HUES6 (cell line): ENCODE measurements at regions not wholly inside any gene's neighbourhood (a gene's known extent, or its start where the extent isn't known, plus 50 kb on each side); places are given as distances from the start of the nearest gene placed in this dataset.
"Not testable (repeated sequence)": the region's sequence is repeated elsewhere in the genome, so short reads cannot be mapped to it uniquely, and the experiment has no call there.

ENCODE experiments used
- H3K27ac ChIP-seq: 2 replicates; pipeline ENCODE4 v1.7.0; 2013; ENCODE audit warnings: low read depth, mild to moderate bottlenecking, low read length, inconsistent platforms
- H3K27me3 ChIP-seq: 2 replicates; pipeline ENCODE4 v1.6.1; 2013; ENCODE audit warnings: low read length; ENCODE audit not compliant: control insufficient read depth, insufficient read depth
- H3K36me3 ChIP-seq: 2 replicates; pipeline ENCODE4 v1.6.1; 2013; ENCODE audit warnings: low read length; ENCODE audit not compliant: control insufficient read depth, insufficient read depth
- H3K4me1 ChIP-seq: 2 replicates; pipeline ENCODE4 v1.6.1; 2013; ENCODE audit warnings: low read length; ENCODE audit not compliant: control insufficient read depth, insufficient read depth
- H3K4me3 ChIP-seq: 2 replicates; pipeline ENCODE4 v1.5.1; 2013; ENCODE audit warnings: low read depth, low read length
- H3K9ac ChIP-seq: one replicate; pipeline ENCODE4 v1.6.1; 2013; ENCODE audit warnings: mild to moderate bottlenecking, low read length
- H3K9me3 ChIP-seq: 2 replicates; pipeline ENCODE4 v1.6.1; 2013; ENCODE audit warnings: low read depth, low read length; ENCODE audit not compliant: control insufficient read depth, insufficient read depth

DNA sequence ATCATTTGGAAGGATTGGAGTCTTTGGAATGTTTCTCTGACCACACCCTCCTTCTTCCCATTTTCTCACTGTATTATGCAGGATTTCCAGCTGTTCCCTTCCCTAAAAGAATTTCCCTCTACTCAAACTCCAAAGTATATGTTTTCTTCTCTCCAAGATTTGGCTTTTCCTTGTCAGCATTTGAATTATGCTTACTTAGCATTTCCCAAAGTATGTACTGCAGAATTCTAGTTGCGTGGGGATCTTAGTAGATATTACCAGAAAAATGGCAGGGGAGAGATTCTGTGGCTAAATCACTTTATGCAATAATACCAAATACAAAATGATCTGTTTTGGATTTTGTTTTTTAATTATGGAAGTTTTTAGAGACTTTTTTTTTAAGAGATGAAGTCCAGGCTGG is 142.3 kb downstream of the OR4C45 start:
- Histone ChIP-seq H3K36me3 (no peaks in the 10 kb centered on the region), H3K9me3 (peaks cover 37% of the 10 kb centered on the region; the same call in 1 of the 2 replicates), H3K4me3 (no peak overlapping the region), H3K4me1 (no peaks in the 10 kb centered on the region), H3K9ac (no peak overlapping the region), H3K27me3 (no peaks in the 10 kb centered on the region), H3K27ac (no peak overlapping the region)

DNA sequence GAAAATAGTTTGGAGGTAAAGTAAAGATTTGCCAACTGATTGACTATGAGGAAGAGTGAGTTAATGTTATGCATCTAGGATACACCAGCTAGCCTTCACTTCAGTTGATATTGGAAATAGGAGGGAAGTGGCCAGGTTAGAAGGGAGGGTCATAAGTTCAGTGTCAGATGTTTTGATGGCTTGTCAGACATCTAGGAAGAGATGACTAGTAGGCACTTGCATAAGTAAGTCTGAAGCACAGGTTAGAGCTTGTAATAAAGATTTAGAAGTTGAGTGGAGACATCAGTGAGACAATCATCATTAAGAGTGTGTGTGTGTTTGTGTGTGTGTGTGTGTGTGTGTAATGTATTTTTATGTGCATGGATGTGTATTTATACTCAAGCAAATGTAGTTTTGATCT is 146.1 kb downstream of the OR4C45 start:
- Histone ChIP-seq H3K4me3 (no peak overlapping the region), H3K9me3 (peaks cover 44% of the 10 kb centered on the region; the same call in 1 of the 2 replicates), H3K9ac (no peak overlapping the region)

DNA sequence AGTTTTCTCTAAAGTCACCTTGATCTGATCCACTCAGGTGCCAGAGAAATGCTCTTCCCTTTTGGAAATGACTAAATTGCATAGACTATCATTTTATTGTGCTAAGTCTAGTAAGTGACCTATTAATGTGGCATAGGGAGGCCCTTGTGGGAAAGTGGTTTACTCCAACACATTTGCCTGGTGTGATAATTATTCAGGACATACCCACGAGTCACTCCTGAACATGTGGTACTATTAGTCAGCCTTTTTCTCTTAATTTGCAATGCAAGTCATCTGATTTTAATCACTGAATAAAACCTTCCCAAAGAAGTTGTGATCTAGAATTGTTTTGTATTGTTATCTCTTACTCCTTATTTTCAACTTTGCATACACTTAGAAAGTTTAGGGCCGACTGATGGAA is 148.7 kb downstream of the OR4C45 start:
- H3K9me3 ChIP-seq, result peaks cover 37% of the 10 kb centered on the region; the same call in 1 of the 2 replicates
- no peak overlapping the region for H3K27ac ChIP-seq
- H3K9ac ChIP-seq, result no peak overlapping the region
- no peak overlapping the region for H3K4me3 ChIP-seq
- H3K4me1 ChIP-seq, result no peaks in the 10 kb centered on the region
- H3K36me3 ChIP-seq, result no peaks in the 10 kb centered on the region
- H3K27me3 ChIP-seq, result no peaks in the 10 kb centered on the region

More for the DNA sequence above, 146.1 kb downstream of the OR4C45 start:
- H3K4me1 ChIP-seq, result no peaks in the 10 kb centered on the region
- H3K27ac ChIP-seq, result no peak overlapping the region
- H3K27me3 ChIP-seq, result no peaks in the 10 kb centered on the region
- no peaks in the 10 kb centered on the region for H3K36me3 ChIP-seq

DNA sequence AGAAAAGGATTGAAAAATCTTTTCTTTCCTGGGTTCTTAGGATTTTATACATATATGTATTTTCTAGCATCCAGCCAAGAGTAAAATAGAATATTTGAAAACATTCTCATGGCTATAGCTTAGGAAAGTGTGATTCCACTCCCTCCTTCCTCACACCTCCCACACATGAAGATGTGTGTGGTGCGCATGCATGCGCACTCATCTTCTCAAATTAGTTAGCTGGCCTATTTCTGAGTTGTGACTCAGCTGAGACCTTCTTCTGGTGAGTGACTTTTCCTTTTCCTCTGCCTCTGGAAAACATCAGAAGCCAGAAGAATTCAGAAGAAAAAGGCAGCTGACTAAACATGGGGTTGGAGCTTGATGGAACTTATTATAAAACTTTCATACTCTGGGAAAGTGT is 149.8 kb downstream of the OR4C45 start:
- Histone ChIP-seq H3K9me3 (peaks cover 44% of the 10 kb centered on the region; the same call in 1 of the 2 replicates), H3K9ac (no peak overlapping the region), H3K27ac (no peak overlapping the region), H3K4me1 (no peaks in the 10 kb centered on the region), H3K27me3 (no peaks in the 10 kb centered on the region), H3K36me3 (no peaks in the 10 kb centered on the region), H3K4me3 (no peak overlapping the region)

DNA sequence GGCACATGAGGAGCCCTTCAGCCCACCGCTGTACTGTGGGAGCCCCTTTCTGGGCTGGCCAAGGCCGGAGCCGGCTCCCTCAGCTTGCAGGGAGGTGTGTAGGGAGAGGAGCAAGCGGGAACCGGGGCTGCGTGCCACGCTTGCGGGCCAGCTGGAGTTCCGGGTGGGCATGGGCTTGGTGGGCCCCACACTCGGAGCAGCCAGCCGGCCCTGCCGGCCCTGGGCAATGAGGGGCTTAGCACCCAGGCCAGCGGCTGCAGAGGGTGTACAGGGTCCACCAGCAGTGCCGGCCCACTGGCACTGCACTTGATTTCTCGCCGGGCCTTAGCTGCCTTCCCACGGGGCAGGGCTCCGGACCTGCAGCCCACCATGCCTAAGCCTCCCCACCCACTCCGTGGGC is 150.5 kb downstream of the OR4C45 start:
- peaks cover 45% of the 10 kb centered on the region; the same call in 1 of the 2 replicates for H3K9me3 ChIP-seq
- not testable (repeated sequence) for H3K4me1 ChIP-seq, H3K36me3 ChIP-seq

DNA sequence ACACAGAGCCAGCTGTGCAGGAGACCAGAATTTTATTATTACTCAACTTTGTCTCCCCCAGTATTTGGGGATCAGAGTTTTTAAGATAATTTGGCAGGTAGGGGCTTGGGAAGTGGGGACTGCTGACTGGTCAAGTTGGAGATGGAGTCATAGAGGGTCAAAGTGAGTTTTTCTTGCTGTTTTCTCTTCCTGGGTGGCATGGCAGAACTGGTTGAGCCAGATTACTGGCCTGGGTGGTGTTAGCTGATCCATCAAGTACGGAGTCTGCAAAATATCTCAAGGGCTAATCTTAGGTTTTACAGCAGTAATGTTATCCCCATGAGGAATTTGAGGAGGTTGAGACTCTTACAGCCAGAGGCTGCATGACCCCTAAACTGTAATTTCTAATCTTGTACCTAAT is 153.5 kb downstream of the OR4C45 start:
- no peak overlapping the region for H3K27ac ChIP-seq
- H3K9ac ChIP-seq, result no peak overlapping the region

More for the DNA sequence above, 150.5 kb downstream of the OR4C45 start:
- not testable (repeated sequence) for H3K4me3 ChIP-seq, H3K27me3 ChIP-seq, H3K9ac ChIP-seq, H3K27ac ChIP-seq

DNA sequence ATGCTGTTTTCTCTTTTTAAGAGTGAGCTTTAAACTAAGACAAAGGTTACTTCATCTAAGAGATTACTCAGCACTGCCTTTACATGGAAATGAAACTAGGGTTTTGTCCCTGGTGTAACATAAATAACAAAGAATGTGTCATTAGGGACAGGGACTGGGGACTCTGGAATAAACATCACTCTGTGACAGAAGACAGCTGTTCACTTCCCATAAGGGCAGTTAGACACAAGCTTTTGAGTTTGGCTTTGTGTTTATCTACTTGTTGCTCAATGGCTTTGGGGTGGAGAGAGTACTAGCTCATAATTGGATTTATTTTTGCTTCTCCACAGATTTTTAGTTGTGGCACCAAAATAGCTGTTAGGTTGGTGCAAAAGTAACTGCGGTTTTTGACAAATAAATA is 154.5 kb downstream of the OR4C45 start:
- Histone ChIP-seq H3K9ac (no peak overlapping the region), H3K4me3 (no peak overlapping the region), H3K27me3 (no peaks in the 10 kb centered on the region; the same call in 1 of the 2 replicates), H3K36me3 (no peaks in the 10 kb centered on the region), H3K27ac (no peak overlapping the region), H3K4me1 (no peaks in the 10 kb centered on the region), H3K9me3 (peaks cover 35% of the 10 kb centered on the region; the same call in 1 of the 2 replicates)

More for the DNA sequence above, 153.5 kb downstream of the OR4C45 start:
- H3K4me3 ChIP-seq, result no peak overlapping the region
- H3K36me3 ChIP-seq, result no peaks in the 10 kb centered on the region
- peaks cover 41% of the 10 kb centered on the region; the same call in 1 of the 2 replicates for H3K9me3 ChIP-seq
- no peaks in the 10 kb centered on the region; the same call in 1 of the 2 replicates for H3K27me3 ChIP-seq
- H3K4me1 ChIP-seq, result no peaks in the 10 kb centered on the region

DNA sequence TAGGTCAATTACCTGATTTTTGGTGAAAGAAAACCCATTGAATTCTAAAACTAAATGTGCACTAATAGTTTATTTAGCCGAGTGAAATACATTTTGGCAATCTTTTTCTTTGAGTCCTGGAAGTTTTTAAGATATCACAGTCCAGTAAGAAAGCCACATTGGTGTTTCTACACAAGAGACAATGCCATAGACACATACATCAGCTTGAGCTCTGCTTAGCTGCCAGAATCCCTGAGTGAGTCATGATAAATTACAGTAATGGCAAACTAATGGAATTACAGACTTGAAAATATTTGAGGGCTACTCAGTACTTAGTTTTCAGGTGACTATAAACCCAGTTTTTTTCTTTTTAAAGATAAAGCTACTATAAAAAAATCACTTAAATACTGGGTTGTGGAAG is 155.4 kb downstream of the OR4C45 start:
- H3K4me1 ChIP-seq, result no peaks in the 10 kb centered on the region
- H3K27ac ChIP-seq, result no peak overlapping the region
- no peak overlapping the region for H3K9ac ChIP-seq
- H3K9me3 ChIP-seq, result peaks cover 38% of the 10 kb centered on the region; the same call in 1 of the 2 replicates
- H3K36me3 ChIP-seq, result no peaks in the 10 kb centered on the region
- no peak overlapping the region for H3K4me3 ChIP-seq
- no peaks in the 10 kb centered on the region; the same call in 1 of the 2 replicates for H3K27me3 ChIP-seq

DNA sequence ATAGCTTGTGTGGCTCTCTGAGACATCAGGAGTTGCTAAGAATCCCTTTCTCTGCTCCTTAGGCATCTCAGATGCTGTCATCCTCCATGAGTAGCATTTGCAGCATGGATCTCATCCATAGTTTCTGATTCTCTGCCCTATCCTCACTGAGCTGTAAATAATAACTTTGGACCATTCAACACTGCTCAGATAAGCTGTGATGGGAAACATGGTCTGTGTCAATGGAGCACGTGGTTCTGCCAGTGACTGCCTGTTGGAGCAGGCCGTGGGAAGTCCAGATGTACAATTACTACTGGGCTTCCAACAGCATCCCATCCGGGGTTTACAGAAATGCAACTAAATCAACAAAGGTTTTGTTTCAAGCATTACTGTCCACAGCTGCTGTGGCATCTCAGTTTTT is 160.1 kb downstream of the OR4C45 start:
- H3K9me3 ChIP-seq, result peaks cover 21% of the 10 kb centered on the region; the same call in 1 of the 2 replicates
- H3K27me3 ChIP-seq, result no peaks in the 10 kb centered on the region; the same call in 1 of the 2 replicates
- H3K9ac ChIP-seq, result no peak overlapping the region
- H3K36me3 ChIP-seq, result no peaks in the 10 kb centered on the region
- H3K27ac ChIP-seq, result no peak overlapping the region
- no peaks in the 10 kb centered on the region for H3K4me1 ChIP-seq
- H3K4me3 ChIP-seq, result no peak overlapping the region

DNA sequence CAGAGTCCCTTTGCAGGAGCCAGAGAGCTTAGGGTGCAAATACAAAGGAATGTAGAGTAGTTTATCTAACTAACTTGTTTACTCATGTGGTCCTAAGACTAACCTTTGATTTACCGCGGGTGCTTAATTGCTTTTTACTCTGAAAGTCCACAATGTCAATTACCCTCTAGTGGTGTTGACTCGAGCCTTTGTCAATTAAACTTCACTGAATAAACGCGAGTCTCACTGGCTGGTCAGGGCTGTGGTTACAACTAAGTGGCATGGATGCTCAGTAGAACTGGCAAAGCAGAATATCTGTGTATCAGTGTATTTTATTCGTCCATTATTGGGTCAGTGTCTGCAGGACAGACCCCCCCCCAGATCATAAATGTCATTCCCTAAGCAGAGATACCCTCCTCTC is 181.7 kb downstream of the OR4C45 start:
- H3K27ac ChIP-seq, result no peak overlapping the region
- no peaks in the 10 kb centered on the region for H3K36me3 ChIP-seq
- H3K27me3 ChIP-seq, result no peaks in the 10 kb centered on the region
- peaks cover 61% of the 10 kb centered on the region; the same call in 1 of the 2 replicates for H3K9me3 ChIP-seq
- H3K4me1 ChIP-seq, result no peaks in the 10 kb centered on the region
- no peak overlapping the region for H3K4me3 ChIP-seq
- H3K9ac ChIP-seq, result no peak overlapping the region

DNA sequence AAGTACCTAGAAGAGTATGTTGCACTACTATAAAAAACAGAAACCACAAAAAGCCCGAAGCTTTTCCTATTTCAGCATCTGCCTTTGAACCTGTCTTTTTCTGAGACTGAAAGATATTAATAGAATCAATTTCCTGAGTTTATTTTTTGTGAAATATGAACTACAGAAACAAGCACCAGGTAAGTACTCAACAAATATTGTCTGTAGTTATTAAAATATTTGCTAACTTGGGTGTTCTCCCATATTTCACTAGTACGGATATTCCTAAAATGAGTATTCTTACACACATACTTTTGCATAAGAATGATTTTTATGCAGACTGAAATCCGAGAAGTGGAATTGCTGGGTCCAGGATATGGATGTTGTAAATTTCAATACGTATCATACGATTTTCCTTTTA is 188.0 kb downstream of the OR4C45 start:
- no peaks in the 10 kb centered on the region for H3K36me3 ChIP-seq
- H3K27ac ChIP-seq, result no peak overlapping the region
- H3K4me3 ChIP-seq, result no peak overlapping the region
- H3K4me1 ChIP-seq, result no peaks in the 10 kb centered on the region
- peaks cover 30% of the 10 kb centered on the region; the same call in 1 of the 2 replicates for H3K9me3 ChIP-seq
- no peaks in the 10 kb centered on the region for H3K27me3 ChIP-seq
- H3K9ac ChIP-seq, result no peak overlapping the region
